ENCODE measurements at regions not wholly inside any gene's neighbourhood (a gene's known extent, or its start where the extent isn't known, plus 50 kb on each side); places are given as distances from the start of the nearest gene placed in this dataset.

- POLR2A ChIA-PET (ENCODE audit: low non-redundant PET), result no interaction called here
- Histone ChIP-seq H3K36me3 (ENCODE audit: insufficient read depth, low read length, poor library complexity, severe bottlenecking) (no peaks in the 10 kb centered on the region), H3K27ac (ENCODE audit: low read depth, low read length, poor library complexity, severe bottlenecking) (no peak overlapping the region), H3K4me3 (ENCODE audit: low read depth, low read length, poor library complexity, severe bottlenecking) (no peak overlapping the region), H3K27me3 (replicated peaks; ENCODE audit: insufficient read depth, low read depth, low read length, poor library complexity) (peaks cover 14% of the 10 kb centered on the region), H3K9me3 (ENCODE audit: low read depth, low read length, poor library complexity, severe bottlenecking) (no peaks in the 10 kb centered on the region), H3K4me1 (ENCODE audit: insufficient read depth, low read length, poor library complexity, severe bottlenecking) (no peaks in the 10 kb centered on the region)
- TF ChIP-seq EZH2 (IDR thresholded peaks at IDR 0.05; ENCODE audit: borderline replicate concordance, low read depth, low read length, poor library complexity, severe bottlenecking), result no peak
- TF ChIP-seq CTCF (conservative IDR thresholded peaks at IDR 0.05; ENCODE audit: low read depth, low read length), result no peak
- BruUV-seq (replicated peaks), result no TSS peak
- intact Hi-C loops (cut with micrococcal nuclease; ENCODE audit: unreplicated experiment), result no loop called here
- CTCF ChIA-PET, result no interaction called here
- DNase-seq (ENCODE audit: low spot score), result no peak
These were observed 96.4 kb downstream of the CDCA7 start for GRCh38 chr2:173451118-173451517.

- no peak overlapping the region for H3K27ac ChIP-seq (ENCODE audit: low read depth, low read length, poor library complexity, severe bottlenecking)
- peaks cover 14% of the 10 kb centered on the region for H3K27me3 ChIP-seq (replicated peaks; ENCODE audit: insufficient read depth, low read depth, low read length, poor library complexity)
- TF ChIP-seq CTCF (conservative IDR thresholded peaks at IDR 0.05; ENCODE audit: low read depth, low read length), result no peak
- no peaks in the 10 kb centered on the region for H3K36me3 ChIP-seq (ENCODE audit: insufficient read depth, low read length, poor library complexity, severe bottlenecking)
- BruUV-seq (replicated peaks), result no TSS peak
- ChIA-PET CTCF (no interaction called here), POLR2A (ENCODE audit: low non-redundant PET) (no interaction called here)
- intact Hi-C loops (cut with micrococcal nuclease; ENCODE audit: unreplicated experiment), result no loop called here
- H3K9me3 ChIP-seq (ENCODE audit: low read depth, low read length, poor library complexity, severe bottlenecking), result no peaks in the 10 kb centered on the region
- DNase-seq (ENCODE audit: low spot score), result no peak
- H3K4me3 ChIP-seq (ENCODE audit: low read depth, low read length, poor library complexity, severe bottlenecking), result no peak overlapping the region
- H3K4me1 ChIP-seq (ENCODE audit: insufficient read depth, low read length, poor library complexity, severe bottlenecking), result no peaks in the 10 kb centered on the region
These were observed 97.3 kb downstream of the CDCA7 start for GRCh38 chr2:173451941-173452340.

GRCh38 chr2:173452416-173452815 lies 97.7 kb downstream of the CDCA7 start:
- no peaks in the 10 kb centered on the region for H3K9me3 ChIP-seq (ENCODE audit: low read depth, low read length, poor library complexity, severe bottlenecking)
- ChIA-PET CTCF (no interaction called here), POLR2A (ENCODE audit: low non-redundant PET) (no interaction called here)
- TF ChIP-seq CTCF (conservative IDR thresholded peaks at IDR 0.05; ENCODE audit: low read depth, low read length), result no peak
- TF ChIP-seq EZH2 (IDR thresholded peaks at IDR 0.05; ENCODE audit: borderline replicate concordance, low read depth, low read length, poor library complexity, severe bottlenecking), result no peak
- H3K4me3 ChIP-seq (ENCODE audit: low read depth, low read length, poor library complexity, severe bottlenecking), result no peak overlapping the region
- BruUV-seq (replicated peaks), result no TSS peak
- no peak for DNase-seq (ENCODE audit: low spot score)
- H3K27me3 ChIP-seq (replicated peaks; ENCODE audit: insufficient read depth, low read depth, low read length, poor library complexity), result peaks cover 14% of the 10 kb centered on the region
- H3K27ac ChIP-seq (ENCODE audit: low read depth, low read length, poor library complexity, severe bottlenecking), result no peak overlapping the region
- H3K4me1 ChIP-seq (ENCODE audit: insufficient read depth, low read length, poor library complexity, severe bottlenecking), result no peaks in the 10 kb centered on the region
- intact Hi-C loops (cut with micrococcal nuclease; ENCODE audit: unreplicated experiment), result no loop called here
- H3K36me3 ChIP-seq (ENCODE audit: insufficient read depth, low read length, poor library complexity, severe bottlenecking), result no peaks in the 10 kb centered on the region

All from A673 (cell line).